GM20431 (cell line): ENCODE measurements at regions not wholly inside any gene's neighbourhood (a gene's known extent, or its start where the extent isn't known, plus 50 kb on each side); places are given as distances from the start of the nearest gene placed in this dataset.
"Not testable (repeated sequence)": the region's sequence is repeated elsewhere in the genome, so short reads cannot be mapped to it uniquely, and the experiment has no call there.

Experiments used
- in situ Hi-C: fragments of 300-500 bp; cut with MseI, MboI; formaldehyde crosslinking; loops from one replicate; pipeline ENCODE4 v1.15.0; 2020; ENCODE audit warnings: low sequenced_read_pairs; ENCODE audit not compliant: unreplicated experiment

DNA sequence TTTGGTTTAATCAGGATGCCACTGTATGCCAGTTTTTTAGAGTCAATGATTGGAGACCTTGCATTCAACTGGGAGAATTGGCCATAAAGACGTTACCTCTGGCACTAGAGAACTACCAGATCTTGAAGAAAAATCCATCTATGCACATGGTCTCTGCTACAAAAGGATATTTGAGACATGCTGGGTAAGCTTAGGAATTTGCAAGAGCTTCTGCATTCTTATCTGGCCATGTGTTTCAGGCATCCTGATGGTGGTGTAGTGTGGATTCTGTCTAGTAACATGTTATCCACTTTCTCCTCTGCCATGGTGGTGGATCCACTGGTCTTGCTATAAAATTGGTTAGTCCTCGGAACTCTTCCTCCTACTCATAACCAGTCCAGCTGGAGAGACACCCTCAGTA lies 185.3 kb upstream of the WDFY3 start:
- in situ Hi-C loops = no loop called here

DNA sequence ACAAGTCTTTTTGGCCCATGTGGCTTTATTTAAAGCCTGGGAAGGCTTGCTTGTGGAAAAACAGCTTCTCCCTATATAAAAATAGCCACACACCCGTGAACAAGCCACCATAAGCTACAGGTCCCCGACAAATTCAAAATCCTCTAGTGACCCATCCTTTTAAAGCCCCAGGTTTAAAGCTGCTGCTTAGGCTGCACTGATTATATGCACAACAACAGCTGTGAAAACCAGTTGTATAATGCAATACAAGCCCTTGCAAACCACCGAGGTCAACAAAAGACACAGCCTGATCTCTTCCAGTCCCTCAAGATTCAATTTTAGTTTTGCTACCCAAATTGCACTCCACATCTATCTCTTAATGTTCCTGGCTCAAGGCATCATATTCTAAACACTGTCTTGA lies 186.0 kb upstream of the WDFY3 start:
- in situ Hi-C loops = no loop called here

DNA sequence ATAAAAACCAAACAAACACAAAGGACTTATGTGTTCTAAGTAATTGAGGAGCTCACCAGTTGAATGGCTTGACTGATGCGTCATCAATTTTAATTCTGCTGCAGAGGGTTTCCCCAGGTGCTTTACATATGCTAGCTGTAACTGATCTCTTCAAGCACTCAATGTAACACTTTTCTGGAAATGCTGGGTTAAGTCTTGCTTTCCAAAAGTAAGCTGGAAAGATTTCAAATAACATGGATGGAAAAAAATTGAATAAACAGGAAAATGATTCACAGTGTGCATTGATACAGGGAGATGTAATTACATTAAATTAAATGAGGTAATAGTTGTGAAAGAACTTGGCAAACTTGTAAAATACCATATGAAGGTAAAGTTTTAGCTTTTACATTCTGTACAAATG lies 186.7 kb upstream of the WDFY3 start:
- in situ Hi-C loops = no loop called here

DNA sequence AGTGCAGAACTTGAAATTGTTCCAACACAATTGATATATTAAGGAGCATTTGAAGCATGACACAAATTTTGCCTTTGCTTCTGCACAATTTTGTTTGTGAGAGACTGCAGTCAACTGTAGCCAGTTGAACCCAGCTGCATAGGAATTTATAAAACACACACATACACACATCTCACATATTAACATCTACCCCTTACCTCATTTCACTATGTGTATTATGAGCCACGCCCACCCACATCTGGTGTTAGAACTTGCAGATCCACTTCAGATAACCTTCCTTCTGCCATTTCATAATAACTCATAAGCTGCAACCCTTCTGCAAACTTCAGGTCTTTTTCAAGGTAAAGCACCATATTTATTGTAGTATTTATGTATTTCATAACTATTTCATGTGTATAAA lies 188.1 kb upstream of the WDFY3 start:
- in situ Hi-C loops = no loop called here

DNA sequence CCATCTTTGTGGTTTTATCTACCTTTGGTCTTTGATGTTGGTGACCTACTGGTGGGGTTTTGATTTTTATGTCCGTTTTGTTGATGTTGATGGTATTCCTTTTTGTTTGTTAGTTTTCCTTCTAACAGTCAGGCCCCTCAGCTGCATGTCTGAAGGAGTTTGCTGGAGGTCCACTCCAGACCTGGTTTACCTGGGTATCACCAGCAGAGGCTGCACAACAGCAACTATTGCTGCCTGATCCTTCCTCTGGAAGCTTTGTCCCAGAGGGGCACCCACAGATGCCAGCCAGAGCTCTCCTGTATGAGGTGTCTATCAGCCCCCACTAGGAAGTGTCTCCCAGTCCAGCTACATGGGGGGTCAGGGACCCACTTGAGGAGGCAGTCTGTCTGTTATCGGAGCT lies 199.3 kb upstream of the WDFY3 start:
- in situ Hi-C loops = no loop called here

DNA sequence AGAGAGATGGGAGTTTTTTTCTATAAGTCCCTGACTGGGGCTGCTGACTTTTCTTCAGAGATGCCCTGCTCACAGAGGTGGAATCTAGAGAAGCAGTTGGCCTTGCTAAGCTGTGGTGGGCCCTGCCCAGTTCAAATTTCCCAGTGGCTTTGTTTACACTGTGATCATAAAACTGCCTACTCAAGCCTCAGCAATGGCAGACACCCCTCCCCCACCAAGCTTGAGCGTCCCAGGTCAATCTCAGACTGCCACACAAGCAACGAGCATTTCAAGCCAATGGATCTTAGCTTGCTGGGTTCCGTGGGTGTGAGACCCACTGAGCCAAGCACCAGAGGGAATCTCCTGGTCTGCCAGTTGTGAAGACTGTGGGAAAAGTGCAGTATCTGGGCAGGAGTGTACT lies 199.8 kb upstream of the WDFY3 start:
- in situ Hi-C loops = no loop called here

DNA sequence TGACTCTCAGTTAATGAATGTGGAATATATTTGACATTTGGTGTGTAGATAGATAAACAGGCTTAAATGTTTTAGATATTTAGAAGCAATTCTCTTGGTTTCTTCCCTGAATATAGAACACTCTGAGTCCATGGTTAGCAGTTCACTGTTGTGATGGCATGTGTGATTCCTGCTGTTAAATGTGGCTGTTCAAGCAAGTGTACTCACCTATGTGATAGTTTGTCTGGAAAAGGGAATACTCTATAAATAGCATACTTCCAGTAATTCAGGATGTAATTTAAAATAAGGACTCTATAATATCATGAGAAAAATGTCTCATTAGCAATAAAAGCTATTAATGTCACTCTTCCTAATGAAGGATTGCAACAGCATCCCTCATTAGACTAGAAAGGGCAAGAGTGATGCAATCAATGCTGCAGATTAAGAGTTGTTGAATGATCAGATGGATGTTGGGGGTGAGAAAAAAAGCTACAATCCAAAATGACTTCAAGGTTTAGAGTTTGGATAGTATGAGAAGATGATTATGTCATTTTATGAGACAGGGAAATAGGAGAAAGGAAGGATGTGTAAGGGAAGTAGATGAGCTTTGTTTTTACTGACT lies 201.8 kb upstream of the WDFY3 start:
- in situ Hi-C loops = no loop called here

DNA sequence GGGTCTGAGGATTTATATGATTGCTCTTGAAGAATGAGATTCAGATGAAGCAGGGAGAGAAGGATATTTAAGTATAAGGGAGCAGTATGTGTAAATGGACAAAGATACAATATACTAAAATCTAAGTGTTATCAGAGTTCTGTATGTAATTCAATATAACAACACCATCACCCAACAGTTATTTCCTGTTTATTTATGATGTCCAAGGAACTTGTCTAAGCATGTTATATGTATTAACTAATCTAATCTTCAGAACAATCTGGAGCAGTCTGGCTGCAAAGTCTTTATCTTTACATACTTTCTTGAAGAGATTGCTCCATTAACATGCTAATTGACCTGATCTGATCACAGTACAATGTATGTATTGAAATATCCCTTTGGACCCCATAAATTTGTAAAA lies 203.8 kb upstream of the WDFY3 start:
- in situ Hi-C loops = no loop called here

DNA sequence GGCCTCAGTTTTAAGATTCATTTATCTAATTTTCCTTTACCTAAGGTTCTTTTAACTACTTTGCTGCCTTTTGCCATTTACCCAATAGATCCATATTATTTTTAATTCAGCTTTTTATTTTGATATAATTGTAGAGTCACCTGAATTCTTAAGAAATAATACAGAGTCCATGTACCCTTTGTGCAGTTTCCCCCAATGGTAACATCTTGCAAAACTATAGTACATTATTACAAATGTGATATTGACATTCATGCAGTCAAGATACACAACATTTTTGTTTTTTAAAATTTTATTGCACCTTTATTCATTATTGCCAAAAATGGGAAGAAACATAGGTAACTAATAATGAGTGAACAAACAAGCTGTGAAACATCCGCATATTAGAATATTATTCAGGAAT lies 208.7 kb upstream of the WDFY3 start:
- in situ Hi-C loops = no loop called here

DNA sequence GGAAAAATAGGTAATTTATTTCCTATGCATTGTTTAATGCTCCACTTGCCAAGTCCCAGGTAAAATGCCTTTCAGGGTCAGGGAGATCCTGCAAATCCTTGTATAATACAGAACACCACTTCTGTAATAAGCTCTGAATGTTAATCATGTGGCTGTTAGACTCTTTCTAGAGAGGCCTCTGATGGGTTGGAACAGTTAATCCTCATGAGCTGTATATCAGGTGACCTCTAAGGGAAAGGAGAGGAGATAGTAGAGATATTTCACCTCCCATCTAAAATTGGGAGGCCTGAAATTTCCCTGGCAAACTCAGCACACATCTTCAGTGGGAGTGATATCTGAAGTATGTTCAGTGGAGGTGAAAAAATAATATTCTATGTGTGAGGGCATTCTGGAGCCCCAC lies 210.6 kb upstream of the WDFY3 start:
- in situ Hi-C loops = no loop called here

DNA sequence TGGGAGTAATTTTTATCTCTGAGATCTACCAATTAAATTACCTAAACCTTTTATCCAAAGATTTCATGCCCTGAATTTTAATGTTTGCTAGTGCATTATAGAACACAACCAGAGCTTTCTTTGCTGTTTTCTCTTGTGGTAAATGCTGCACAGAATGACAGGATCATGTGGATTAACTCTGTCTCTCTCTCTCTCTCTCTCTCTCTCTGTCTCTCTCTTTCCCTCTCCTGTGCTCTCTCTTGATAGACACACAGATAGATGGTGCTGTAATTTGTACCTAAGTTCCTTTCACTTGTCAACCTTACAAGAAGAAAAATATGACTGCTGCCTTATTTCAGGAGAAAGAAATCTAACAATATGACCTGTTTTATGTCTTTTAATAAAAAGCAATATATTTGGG lies 211.2 kb upstream of the WDFY3 start:
- in situ Hi-C loops = no loop called here

DNA sequence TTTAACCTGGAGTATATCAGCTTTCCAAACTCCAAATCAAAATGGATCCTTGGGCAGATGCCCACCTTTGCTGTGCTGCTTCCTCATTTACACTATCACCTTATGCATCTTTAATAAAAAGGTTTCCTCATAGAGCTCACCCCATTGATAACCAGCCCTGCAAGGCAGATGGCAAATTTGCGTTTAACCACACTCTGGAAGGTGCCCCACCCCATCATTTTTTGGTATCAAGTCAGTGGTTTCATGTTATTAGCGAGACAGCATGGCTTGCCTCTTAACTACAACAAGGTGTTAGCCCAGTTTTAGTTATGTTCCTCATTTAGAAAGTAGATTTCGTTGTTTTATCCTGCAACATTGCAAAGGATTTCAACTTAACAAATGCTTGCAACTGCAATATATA lies 214.0 kb upstream of the WDFY3 start:
- in situ Hi-C loops = no loop called here

DNA sequence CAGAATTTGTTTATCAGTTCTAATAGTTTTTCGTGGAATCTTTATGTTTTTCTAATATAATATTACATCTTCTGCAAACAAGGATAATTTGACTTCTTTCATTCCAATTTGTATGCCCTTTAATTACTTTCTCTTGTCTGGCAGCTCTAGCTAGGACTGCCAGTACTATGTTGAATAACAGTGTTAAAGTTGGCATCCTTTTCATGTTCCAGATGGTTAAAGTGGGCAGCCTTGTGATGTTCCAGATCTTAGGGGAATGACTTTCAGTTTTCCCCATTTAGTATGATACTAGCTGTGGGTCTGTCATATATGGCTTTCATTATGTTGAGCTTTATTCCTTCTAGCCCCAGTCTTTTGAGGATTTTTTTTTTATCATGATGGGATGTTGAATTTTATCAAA lies 220.6 kb upstream of the WDFY3 start:
- in situ Hi-C loops = no loop called here

DNA sequence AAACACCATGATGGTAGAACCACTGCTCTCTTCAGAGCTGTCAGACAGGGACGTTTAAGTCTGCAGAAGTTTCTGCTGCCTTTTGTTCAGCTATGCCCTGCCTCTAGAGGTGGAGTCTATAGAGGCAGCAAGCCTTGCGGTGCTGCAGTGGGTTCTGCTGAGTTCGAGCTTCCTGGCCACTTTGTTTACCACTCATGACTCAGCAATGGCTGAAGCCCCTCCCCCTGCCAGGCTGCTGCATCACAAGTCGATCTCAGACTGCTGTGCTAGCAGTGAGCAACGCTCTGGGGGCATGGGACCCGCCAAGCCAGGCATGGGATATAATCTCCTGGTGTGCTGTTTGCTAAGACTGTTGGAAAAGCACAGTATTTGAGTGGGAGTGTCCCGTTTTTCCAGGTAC lies 229.5 kb upstream of the WDFY3 start:
- in situ Hi-C loops = not testable (repeated sequence)

DNA sequence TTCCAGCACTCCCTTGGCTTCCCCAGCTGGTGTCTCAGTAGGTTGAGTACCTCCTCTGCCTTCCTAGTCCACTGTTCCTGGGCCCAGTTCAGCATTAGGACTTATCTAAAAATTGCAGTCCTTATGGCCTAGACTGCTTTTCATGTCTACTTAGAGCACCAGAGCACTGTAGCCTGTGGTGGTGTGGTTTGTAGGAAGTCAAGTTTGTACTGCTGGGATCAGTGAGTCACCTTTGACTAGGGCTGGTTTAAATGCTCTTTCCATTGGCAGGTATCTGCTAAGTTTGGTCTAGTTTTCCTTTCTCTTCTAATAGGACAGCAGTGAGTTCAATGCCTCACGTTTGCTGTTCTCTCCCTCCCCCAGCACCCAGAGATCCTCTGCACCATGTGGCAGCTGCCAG lies 233.6 kb upstream of the WDFY3 start:
- in situ Hi-C loops = no loop called here

DNA sequence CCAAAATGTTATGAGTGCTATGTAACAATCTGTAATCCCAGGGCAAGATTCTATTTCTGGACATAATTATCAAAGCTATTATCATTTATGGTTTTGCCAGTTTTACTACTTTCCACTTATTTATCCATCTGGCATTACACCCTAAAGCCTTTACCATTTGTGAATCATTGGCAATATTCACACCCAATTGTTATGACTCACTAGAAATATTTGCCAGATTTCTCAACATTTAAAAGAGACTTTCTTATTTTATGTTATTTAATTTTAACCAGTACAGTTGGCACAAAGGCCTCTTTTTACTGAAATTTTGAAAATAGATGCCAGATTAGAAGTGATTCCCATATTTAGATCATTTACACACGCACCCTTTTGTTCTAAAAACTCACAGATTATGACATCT lies 242.7 kb upstream of the WDFY3 start:
- in situ Hi-C loops = no loop called here

DNA sequence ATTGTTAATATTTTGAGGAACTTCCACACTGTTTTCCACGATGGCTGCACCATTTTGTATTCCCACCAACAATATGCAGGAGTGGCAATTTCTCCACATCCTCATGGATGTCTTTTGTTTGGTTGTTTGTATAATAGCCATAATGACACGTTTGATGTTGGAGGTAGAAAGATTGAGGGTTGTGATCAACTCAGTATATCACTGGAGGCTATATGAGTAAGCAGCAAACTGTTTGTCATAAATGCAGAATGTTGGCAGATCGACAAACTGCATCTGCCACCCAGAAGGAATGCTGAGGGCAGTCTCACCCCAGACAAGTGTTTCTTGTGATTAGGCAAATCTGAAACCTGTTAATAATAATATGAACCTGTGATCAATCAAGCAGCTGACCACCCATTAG lies 243.9 kb upstream of the WDFY3 start:
- in situ Hi-C loops = no loop called here

DNA sequence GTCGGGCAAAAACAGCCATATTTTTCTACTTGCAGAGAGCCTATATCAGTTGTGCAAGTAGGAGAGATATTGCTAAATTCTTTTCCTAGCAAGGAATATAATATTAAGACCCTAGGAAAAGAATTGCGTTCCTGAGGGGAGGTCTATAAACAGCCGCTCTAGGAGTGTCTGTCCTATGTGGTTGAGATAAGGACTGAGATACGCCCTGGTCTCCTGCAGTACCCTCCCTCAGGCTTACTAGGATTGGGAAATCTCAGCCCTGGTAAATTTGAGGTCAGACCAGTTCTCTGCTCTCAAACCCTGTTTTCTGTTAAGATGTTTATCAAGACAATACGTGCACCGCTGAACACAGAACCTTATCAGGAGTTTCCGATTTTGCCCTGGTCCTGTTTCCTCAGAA lies 250.1 kb upstream of the WDFY3 start:
- in situ Hi-C loops = not testable (repeated sequence)

DNA sequence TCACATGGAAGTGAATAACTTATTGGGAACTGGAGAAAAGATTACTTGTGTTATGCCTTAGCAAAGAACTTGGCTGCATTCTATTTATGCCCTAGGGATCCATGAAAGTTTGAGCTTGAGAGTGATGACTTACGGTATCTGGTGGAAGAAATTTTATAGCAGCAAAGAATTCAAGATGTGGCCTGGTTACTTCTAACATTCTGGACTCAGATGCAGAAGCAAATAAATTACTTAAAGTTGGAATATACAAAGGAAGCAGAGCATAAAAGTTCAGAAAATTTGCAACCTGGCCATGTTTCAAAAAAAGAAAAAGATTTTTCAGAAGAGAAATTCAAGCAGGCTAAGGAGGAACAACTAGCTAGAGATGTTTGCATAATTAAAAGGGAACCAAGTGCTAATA lies 252.3 kb upstream of the WDFY3 start:
- in situ Hi-C loops = no loop called here

DNA sequence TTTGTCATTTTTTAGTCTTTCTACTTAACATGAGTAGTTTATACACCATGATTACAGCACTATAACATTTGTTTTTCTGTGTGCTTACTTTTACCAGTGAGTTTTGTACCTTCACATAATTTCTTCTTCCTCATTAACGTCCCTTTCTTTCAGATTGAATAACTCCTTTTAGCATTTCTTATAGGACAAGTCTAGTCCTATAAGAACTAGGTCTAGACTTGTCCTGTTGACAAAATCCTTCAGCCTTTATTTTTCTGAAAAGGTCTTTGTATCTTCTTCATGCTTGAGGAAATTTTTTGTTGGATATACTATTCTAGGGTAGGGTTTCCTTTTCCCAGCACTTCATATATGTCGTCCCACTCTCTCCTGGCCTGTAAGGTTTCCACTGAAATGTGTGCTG lies 253.3 kb upstream of the ARHGAP24 start:
- in situ Hi-C loops = no loop called here

DNA sequence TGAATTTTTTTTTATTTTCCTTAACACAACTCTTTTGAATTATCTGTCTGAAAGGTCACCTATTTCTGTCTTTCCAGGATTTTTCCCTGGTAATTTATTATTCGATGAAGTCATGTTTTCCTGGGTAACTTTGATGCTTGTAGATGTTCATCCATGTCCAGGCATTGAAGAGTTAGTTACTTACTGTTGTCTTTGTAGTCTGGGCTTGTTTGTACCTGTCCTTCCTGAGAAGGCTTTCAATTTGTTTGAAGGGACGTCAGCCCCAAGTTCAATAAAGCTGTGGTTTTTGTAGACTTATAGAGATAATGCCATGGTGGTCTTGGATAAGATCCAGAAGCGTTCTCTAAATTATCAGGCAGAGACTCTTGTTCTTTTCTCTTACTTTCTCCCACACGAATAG lies 252.4 kb upstream of the ARHGAP24 start:
- in situ Hi-C loops = no loop called here

DNA sequence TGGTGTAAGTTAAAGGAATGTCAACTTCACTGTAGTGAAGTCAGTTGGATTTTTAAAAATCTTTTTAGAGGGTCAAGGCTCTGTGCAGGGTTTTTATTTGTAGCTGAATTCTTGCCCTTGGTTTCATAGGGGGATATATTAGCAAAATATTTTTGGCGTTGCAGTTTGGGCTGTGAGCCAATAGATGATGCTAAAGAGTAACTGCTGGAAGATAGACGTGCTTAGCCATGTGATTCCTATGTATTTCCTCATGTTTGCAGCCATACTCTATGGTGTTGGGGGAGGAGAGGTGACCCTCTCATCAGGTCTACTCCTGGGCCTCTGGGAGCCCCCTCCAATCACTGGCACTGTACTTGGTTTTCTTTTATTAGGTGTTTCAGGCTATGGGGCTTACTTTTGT lies 246.7 kb upstream of the ARHGAP24 start:
- in situ Hi-C loops = no loop called here

DNA sequence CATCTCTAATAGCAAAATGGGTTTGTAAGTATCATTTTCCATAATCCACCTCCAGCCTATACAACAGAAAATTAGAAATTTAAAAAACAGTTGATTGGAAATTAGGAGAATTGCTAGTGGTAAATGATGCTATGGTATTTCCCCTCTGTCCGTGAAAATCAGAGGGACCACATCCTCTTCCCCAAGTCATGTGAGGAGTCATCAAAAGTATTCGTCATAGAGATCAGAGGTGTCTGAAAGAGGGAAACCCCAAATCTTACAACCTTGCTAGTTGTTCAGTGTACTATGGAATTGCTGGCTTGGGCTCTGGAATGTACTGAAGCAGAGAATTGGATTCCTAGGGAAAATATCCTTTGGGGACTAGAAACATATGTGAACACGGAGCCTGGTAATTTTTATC lies 241.4 kb upstream of the ARHGAP24 start:
- in situ Hi-C loops = no loop called here
